ENCODE measurements at regions not wholly inside any gene's neighbourhood (a gene's known extent, or its start where the extent isn't known, plus 50 kb on each side); places are given as distances from the start of the nearest gene placed in this dataset.

DNA sequence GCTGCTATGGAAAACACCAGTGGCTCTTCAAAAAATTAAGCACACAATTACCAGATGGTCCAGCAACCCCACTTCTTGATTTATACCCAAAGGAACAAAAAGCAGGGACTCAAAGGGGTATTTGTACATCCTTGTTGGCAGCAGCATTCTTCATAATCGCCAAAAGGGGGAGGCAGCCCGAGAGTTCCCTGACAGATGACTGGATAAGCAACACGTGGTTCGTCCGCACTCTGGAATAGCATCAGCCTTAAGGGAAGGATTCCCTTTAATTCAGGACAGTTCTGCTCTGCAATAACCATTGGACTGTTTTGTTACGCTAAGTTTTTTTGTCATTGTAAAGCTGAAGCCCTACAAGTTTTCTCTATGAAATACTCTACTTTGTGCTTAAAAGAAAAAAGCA, 76.7 kb upstream of the TWIST2 start:
- TF ChIP-seq POLR2AphosphoS5 (IDR thresholded peaks at IDR 0.05; ENCODE audit: insufficient read depth in 1 of 2, low read depth in 1 of 2) (no peak), POLR2A (IDR thresholded peaks at IDR 0.05) (no peak)
- TF ChIP-seq, protein P1, sequence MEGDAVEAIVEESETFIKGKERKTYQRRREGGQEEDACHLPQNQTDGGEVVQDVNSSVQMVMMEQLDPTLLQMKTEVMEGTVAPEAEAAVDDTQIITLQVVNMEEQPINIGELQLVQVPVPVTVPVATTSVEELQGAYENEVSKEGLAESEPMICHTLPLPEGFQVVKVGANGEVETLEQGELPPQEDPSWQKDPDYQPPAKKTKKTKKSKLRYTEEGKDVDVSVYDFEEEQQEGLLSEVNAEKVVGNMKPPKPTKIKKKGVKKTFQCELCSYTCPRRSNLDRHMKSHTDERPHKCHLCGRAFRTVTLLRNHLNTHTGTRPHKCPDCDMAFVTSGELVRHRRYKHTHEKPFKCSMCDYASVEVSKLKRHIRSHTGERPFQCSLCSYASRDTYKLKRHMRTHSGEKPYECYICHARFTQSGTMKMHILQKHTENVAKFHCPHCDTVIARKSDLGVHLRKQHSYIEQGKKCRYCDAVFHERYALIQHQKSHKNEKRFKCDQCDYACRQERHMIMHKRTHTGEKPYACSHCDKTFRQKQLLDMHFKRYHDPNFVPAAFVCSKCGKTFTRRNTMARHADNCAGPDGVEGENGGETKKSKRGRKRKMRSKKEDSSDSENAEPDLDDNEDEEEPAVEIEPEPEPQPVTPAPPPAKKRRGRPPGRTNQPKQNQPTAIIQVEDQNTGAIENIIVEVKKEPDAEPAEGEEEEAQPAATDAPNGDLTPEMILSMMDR (IDR thresholded peaks at IDR 0.05) = no peak

Measured in vagina (tissue), 2 donors.